Spleen (tissue), 11 donors: ENCODE measurements at regions not wholly inside any gene's neighbourhood (a gene's known extent, or its start where the extent isn't known, plus 50 kb on each side); places are given as distances from the start of the nearest gene placed in this dataset.

Source experiments
- DNase-seq: peaks from one replicate; pipeline ENCODE4 v3.0.0-alpha.2; 2020
- H3K27ac ChIP-seq, 8 donors: fragments of 200-600 bp; sonication (generic) in 7 of 8; 1 replicate in 4 of 8; 2 replicates in 4 of 8; pipeline versions ENCODE4 v1.5.0 to v1.8.0; 2016 to 2021; ENCODE audit warnings: inconsistent platforms in 4 of 8, mild to moderate bottlenecking in 4 of 8, moderate library complexity in 1 of 8
- H3K27me3 ChIP-seq, 7 donors: fragments of 200-600 bp; sonication (generic) in 6 of 7; replicated peaks in 1 of 7; 1 replicate in 4 of 7; 2 replicates in 3 of 7; pipeline versions ENCODE4 v1.5.0 to v1.8.0; 2016 to 2021; ENCODE audit warnings: inconsistent platforms in 3 of 7, mild to moderate bottlenecking in 1 of 7
- H3K36me3 ChIP-seq, 6 donors: fragments of 200-600 bp; sonication (generic) in 5 of 6; 1 replicate in 4 of 6; 2 replicates in 2 of 6; pipeline versions ENCODE4 v1.5.0 to v1.8.0; 2016 to 2021; ENCODE audit warnings: inconsistent platforms in 2 of 6
- H3K4me1 ChIP-seq, 6 donors: fragments of 200-600 bp; sonication (generic) in 5 of 6; 1 replicate in 3 of 6; 2 replicates in 3 of 6; pipeline versions ENCODE4 v1.5.0 to v1.8.0; 2016 to 2021; ENCODE audit warnings: inconsistent platforms in 3 of 6
- H3K4me3 ChIP-seq, 8 donors: fragments of 200-600 bp; sonication (generic) in 7 of 8; 1 replicate in 4 of 8; 2 replicates in 4 of 8; pipeline versions ENCODE4 v1.5.0 to v1.8.0; 2016 to 2021; ENCODE audit warnings: inconsistent platforms in 4 of 8, mild to moderate bottlenecking in 4 of 8, moderate library complexity in 2 of 8
- H3K9me3 ChIP-seq, 8 donors: fragments of 200-600 bp; sonication (generic) in 7 of 8; 1 replicate in 4 of 8; 2 replicates in 4 of 8; pipeline versions ENCODE4 v1.5.0 to v1.8.0; 2016 to 2021; ENCODE audit warnings: inconsistent platforms in 4 of 8
- CTCF ChIP-seq, 11 experiments: fragments of 200-600 bp in 7 of 11; fragments of 450-650 bp in 4 of 11; sonication (generic) in 4 of 11; IDR thresholded peaks in 8 of 11; conservative IDR thresholded peaks in 3 of 11; 1 replicate in 7 of 11; 2 replicates in 4 of 11; pipeline versions ENCODE4 v1.4.0 to v1.8.0; 2016 to 2021; ENCODE audit warnings: antibody characterized with exemption in 11 of 11, inconsistent platforms in 4 of 11, mild to moderate bottlenecking in 1 of 11
- POLR2A ChIP-seq, 3 donors: fragments of 450-650 bp; IDR thresholded peaks; one replicate each; pipeline ENCODE4 v1.5.1; 2017; ENCODE audit warnings: antibody characterized with exemption in 3 of 3, mild to moderate bottlenecking in 1 of 3
- POLR2AphosphoS5 ChIP-seq, 3 donors: sonication (generic); formaldehyde crosslinking; IDR thresholded peaks; one replicate each; pipeline ENCODE4 v1.5.1; 2017; ENCODE audit warnings: antibody characterized with exemption in 3 of 3
- WGBS, 5 donors: extraction: QIAGEN DNeasy Blood & Tissue Kit in 3 of 5; methylation state at CpG; one replicate each; pipeline versions ENCODE4 v1.1.5 to v1.1.7; 2013 to 2018; 5-methylcytosine and 5-hydroxymethylcytosine counted together
- intact Hi-C: fragments of 100-400 bp; cut with DNase I; formaldehyde crosslinking; loops from one replicate; pipeline ENCODE4 v1.15.0; 2023; ENCODE audit warnings: low total_unique reads
- donor health status: healthy with polysubstance abuse.
- donor health status: DM: no; HTN: no; CAD: no; lungs with moderate emphysema.
- donor health status: DM: no; HTN: no; CAD: no.
- donor health status: Bipolar disorder and iron deficiency.
- donor health status: healthy.
- donor health status: DM: no; HTN: no; CAD: no.
- donor health status: DM: yes; HTN: yes; CAD: no.

- Histone ChIP-seq H3K36me3 (no peaks in the 10 kb centered on the region), H3K27ac (peak overlapping the region in 2 of 8 donors; percentile 5 to 11), H3K9me3 (no peaks in the 10 kb centered on the region), H3K4me3 (no peak overlapping the region), H3K27me3 (peaks cover 0 to 20% (median 0%) of the 10 kb centered on the region in 7 donors), H3K4me1 (peaks cover 0 to 17% (median 0%) of the 10 kb centered on the region in 6 donors)
- intact Hi-C loops: no loop called here
- TF ChIP-seq CTCF (IDR thresholded peaks at IDR 0.05 in 8 of 11, conservative IDR thresholded peaks at IDR 0.05 in 3 of 11) (no peak), POLR2A (IDR thresholded peaks at IDR 0.05) (no peak), POLR2AphosphoS5 (IDR thresholded peaks at IDR 0.05) (no peak)
- no peak for DNase-seq
- WGBS, 5 donors: 59 to 83% (median 64%) methylated on average over 5 to 7 of the region's 7 CpGs
These were observed 164.1 kb downstream of the EFNB1 start for GRCh38 chrX:68992821-68993397.

GRCh38 chrX:68991691-68992345 lies 163.0 kb downstream of the EFNB1 start:
- peaks cover 0 to 14% (median 0%) of the 10 kb centered on the region in 6 donors for H3K4me1 ChIP-seq
- H3K4me3 ChIP-seq: no peak overlapping the region
- H3K9me3 ChIP-seq: no peaks in the 10 kb centered on the region
- WGBS, 5 donors: 63 to 83% (median 77%) methylated on average over 2 to 3 of the region's 3 CpGs
- no peak for DNase-seq
- peaks cover 0 to 17% (median 0%) of the 10 kb centered on the region in 7 donors for H3K27me3 ChIP-seq
- H3K36me3 ChIP-seq: no peaks in the 10 kb centered on the region
- TF ChIP-seq CTCF (IDR thresholded peaks at IDR 0.05 in 8 of 11, conservative IDR thresholded peaks at IDR 0.05 in 3 of 11) (no peak), POLR2A (IDR thresholded peaks at IDR 0.05) (no peak), POLR2AphosphoS5 (IDR thresholded peaks at IDR 0.05) (no peak)
- H3K27ac ChIP-seq: no peak overlapping the region
- intact Hi-C loops: no loop called here

GRCh38 chrX:68990948-68991347 lies 162.1 kb downstream of the EFNB1 start:
- H3K9me3 ChIP-seq: no peaks in the 10 kb centered on the region
- H3K36me3 ChIP-seq: no peaks in the 10 kb centered on the region
- DNase-seq: no peak
- H3K4me1 ChIP-seq: peaks cover 0 to 14% (median 0%) of the 10 kb centered on the region in 6 donors
- TF ChIP-seq POLR2A (IDR thresholded peaks at IDR 0.05): no peak
- TF ChIP-seq CTCF (IDR thresholded peaks at IDR 0.05 in 8 of 11, conservative IDR thresholded peaks at IDR 0.05 in 3 of 11): no peak
- no peak for TF ChIP-seq POLR2AphosphoS5 (IDR thresholded peaks at IDR 0.05)
- H3K27me3 ChIP-seq: peaks cover 0 to 9% (median 0%) of the 10 kb centered on the region in 7 donors
- H3K4me3 ChIP-seq: no peak overlapping the region
- intact Hi-C loops: no loop called here
- H3K27ac ChIP-seq: no peak overlapping the region
- WGBS, 5 donors: 14 to 61% (median 32%) methylated on average over 1 of the region's 1 CpG

GRCh38 chrX:68989865-68990606 lies 161.2 kb downstream of the EFNB1 start:
- no peak overlapping the region for H3K4me3 ChIP-seq
- H3K36me3 ChIP-seq: no peaks in the 10 kb centered on the region
- peaks cover 0 to 6% (median 0%) of the 10 kb centered on the region in 6 donors for H3K4me1 ChIP-seq
- TF ChIP-seq CTCF (IDR thresholded peaks at IDR 0.05 in 8 of 11, conservative IDR thresholded peaks at IDR 0.05 in 3 of 11) (no peak), POLR2A (IDR thresholded peaks at IDR 0.05) (no peak), POLR2AphosphoS5 (IDR thresholded peaks at IDR 0.05) (no peak)
- H3K27ac ChIP-seq: peak overlapping the region in 1 of 8 donors; percentile 23
- DNase-seq: no peak
- intact Hi-C loops: no loop called here
- H3K9me3 ChIP-seq: no peaks in the 10 kb centered on the region
- peaks cover 0 to 9% (median 0%) of the 10 kb centered on the region in 7 donors for H3K27me3 ChIP-seq
- WGBS, 5 donors: 45 to 66% (median 55%) methylated on average over 6 to 17 of the region's 17 CpGs
